GM18505 (cell line): ENCODE measurements at regions not wholly inside any gene's neighbourhood (a gene's known extent, or its start where the extent isn't known, plus 50 kb on each side); places are given as distances from the start of the nearest gene placed in this dataset.
"Not testable (repeated sequence)": the region's sequence is repeated elsewhere in the genome, so short reads cannot be mapped to it uniquely, and the experiment has no call there.

Experiments used
- ATAC-seq: cut with Tn5 transposase; IDR thresholded peaks from one replicate; pipeline ENCODE4 v1.9.1; 2021; ENCODE audit not compliant: unreplicated experiment
- POLR2A ChIP-seq: IDR thresholded peaks from 4 replicates; pipeline ENCODE4 v1.6.1; 2011; ENCODE audit warnings: borderline replicate concordance; ENCODE audit not compliant: insufficient read depth, insufficient read length; ENCODE audit errors: extremely low read depth

DNA sequence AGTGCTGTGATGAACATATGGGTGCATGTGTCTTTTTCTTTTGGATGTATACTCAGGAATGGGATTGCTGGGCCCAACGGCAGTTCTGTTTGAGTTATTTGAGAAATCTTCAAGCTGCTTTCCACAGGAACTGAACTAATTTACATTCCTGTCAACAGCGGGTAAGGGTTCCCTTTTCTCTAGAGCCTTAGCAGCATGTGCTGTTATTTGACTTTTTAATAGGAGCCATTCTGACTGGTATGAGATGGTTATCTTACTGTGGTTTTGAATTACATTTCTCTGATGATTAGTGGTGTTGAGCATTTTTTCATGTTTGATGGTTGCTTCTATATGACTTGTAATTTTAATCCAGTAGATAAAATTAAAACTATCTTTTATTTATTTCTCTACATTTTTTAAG lies 1168.6 kb upstream of the ALCAM start:
- no peak for ATAC-seq
- TF ChIP-seq POLR2A = no peak

DNA sequence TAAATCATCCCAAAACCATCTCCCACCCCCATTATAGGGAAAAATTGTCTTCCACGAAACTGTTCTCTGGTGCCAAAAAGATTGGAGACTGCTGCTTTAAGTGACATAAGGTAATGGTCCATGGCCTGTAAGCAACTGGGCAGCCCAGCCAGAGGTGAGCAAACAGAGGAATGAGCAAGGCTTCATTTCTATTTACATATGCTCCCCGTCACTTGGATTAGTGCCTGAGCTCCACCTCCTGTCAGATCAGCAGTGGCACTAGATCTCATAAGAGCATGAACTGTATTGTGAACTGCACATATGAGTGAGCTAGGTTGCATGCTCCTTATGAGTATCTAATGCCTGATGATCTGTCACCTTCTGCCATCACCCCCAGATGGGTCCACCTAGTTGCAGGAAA lies 1159.8 kb upstream of the ALCAM start:
- ATAC-seq = no peak
- TF ChIP-seq POLR2A = no peak

DNA sequence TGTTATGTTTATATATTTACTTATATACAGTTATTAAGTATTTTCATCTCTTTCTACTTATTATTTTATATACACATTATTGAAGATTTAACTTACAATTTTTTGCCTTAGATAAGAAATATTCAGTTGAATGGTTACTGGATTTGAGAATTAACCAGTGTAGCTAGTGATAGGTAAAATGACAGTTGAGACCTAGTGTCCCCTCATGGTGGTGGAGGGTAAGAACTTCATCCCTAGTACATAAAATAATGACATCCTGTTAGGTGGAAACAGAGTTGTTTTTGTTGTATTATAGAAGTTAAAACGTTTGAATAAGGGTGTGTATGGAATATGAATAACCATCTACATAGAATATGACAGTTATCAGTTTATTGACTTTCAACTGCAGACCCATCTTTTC lies 1152.4 kb upstream of the ALCAM start:
- no peak for TF ChIP-seq POLR2A
- no peak for ATAC-seq

DNA sequence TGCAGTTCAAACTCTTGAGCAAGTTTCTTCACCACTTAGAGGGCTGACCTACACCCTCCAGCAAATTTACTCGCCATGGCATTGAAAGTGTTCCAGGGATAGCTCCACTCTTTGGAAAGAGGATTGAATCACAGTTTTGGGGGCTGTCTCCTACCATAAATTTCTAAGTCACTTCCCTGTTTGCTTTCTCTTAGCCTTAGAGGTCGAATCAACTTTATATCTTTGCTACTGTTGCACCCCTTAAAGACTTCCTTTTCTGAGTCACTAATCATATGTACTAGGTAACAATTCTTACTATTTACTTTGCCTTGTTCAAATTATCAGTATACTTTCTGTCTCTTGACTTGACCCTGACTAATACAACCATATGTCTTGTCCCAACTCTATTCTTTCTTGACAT lies 1151.8 kb upstream of the ALCAM start:
- ATAC-seq = no peak
- TF ChIP-seq POLR2A = no peak

DNA sequence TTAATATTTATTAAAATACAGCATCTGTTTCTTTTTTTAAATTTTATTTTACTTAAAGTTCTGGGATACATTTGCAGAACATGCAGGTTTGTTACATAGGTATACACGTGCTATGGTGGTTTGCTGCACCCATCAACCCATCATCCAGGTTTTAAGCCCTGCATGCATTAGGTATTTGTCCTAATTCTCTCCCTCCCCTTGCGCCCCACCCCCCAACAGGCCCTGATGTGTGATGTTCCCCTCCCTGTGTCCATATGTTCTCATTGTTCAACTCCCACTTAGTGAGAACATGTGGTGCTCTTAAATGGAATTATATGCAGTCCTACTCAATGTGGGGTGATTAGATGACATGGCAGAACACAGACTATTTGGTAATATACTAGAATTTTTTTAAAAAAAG lies 1147.7 kb upstream of the ALCAM start:
- ATAC-seq = not testable (repeated sequence)

DNA sequence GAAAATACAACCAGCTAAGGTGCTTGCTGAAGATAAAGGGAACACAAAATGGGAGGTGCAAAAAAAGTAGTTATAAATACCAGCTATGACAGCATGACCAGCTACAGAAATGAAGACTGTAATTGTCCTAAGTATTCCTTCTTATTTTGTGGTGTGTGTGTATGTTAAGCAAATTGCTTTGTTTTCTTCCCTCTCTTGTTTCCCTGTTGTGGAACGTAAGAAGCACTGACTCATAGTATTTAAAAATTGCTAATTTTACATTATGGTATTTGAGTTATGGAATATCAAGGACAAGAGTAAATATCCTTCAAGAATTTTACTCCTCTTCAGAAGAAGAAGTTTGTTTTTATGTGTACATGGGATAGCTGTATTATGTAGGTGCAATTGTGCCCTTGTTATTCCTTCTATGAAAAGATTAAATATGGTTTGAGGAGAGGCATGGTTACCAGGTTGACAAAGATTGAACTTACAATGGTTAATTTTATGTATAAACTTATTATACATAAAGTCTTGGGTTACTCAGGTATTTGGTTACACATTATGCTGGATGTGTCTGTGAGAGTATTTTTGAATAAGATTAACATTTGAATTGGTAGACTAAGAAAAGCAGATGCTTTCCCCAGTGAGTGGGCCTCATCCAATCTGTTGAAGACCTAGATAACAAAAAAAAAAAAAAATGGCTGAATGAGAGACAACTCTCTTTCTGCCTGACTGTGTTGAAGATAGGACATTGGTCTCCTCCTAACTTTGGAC lies 1132.1 kb upstream of the ALCAM start:
- TF ChIP-seq POLR2A = no peak
- no peak for ATAC-seq

DNA sequence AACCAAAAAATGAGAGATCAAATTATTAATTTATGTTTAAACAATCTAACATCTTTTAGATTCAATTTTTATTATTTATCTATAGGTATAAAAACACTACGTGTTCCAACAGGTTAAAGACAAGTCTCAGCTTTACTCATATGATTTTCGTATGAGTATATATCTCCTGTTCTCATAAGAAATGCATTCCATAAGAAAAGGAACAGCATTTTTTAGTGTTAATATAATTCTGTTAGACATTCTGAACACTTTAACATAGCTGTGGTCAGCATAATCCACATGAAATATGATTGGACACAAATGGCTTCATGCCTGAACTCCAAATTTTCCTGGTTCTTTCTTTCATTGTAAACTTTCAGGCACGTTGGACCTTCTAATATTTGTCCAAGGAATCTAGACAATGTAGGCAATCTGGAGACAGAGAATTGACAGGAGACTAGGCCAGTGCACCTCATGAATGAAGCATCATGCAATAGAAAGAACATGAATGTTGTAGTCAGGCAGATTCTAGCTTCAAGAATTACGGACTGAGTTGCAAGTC lies 1122.0 kb upstream of the ALCAM start:
- no peak for TF ChIP-seq POLR2A
- ATAC-seq = no peak

DNA sequence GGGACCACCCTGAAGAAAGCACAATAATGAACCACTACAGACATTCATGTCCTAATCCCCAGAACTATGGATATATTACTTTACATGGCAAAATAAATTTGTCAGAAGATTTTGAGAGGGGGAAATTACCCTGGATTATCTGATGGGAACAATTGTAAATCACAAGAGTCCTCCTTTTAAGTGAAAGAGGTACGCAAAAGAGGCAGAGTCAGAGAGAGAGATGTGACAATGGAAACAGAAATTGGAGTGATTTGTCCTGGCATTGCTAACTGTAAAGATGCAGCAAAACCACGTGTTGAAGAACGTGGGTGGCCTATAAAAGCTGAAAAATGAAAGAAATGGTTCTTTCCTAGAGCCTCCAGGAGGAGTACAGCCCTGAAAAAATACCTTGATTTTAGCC lies 1121.4 kb upstream of the ALCAM start:
- no peak for TF ChIP-seq POLR2A

DNA sequence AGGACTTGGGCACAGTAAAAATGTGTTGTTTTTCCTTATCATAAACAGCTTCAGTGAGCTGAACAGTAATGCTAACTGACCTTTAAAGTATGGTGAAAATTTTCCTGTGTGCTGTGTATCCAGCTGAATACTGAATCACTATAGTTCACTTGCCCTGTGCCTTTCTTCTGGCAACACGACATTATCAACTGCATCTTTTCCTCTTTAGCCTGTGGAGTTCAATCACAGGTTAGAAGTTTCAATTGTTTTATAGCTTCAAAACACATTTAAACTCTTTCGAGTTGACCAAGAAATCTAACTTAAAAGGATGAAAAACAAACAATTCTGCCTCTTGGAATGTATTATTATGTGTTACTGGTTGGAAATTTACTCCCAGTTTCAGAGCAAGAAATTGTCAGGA lies 1120.7 kb upstream of the ALCAM start:
- TF ChIP-seq POLR2A = no peak
- no peak for ATAC-seq

More for the DNA sequence above, 1121.4 kb upstream of the ALCAM start:
- no peak for ATAC-seq

DNA sequence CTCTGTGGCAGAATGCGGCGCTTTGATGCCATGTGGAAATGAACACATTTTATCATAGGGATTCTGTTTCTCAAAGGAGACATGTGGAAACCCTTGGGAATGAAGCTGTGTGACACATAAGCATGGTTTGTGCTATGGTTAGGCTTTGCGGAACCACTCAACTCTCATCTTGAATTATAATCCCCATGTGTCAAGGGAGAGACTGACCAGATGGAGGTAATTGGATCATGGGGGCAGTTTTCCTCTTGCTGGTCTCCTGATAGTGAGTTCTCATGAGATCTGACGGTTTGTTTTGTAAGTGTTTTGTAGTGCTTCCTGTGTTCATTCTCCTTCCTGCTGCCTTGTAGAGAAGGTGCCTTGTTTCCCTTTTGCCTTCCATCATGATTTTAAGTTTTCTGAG lies 1109.2 kb upstream of the ALCAM start:
- TF ChIP-seq POLR2A = no peak
- ATAC-seq = no peak

DNA sequence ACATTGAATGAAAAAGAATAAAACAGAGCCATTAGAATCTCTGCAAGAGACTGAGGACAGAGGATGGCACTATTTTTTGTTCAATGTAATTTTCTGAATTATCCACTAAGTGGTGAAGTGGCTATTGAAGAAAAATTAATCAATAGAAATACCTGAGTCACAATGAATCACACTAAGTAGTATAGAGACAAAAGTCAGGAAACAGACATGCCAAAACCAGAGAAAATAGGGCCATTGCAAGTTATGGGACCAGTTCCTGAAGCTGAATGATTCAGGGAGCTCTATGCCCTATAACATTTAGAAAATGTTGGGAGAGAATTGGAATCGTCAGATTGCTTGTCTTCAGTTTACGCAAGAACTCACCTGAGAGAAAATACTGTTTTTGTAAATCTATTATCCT lies 1103.2 kb upstream of the ALCAM start:
- ATAC-seq = no peak
- no peak for TF ChIP-seq POLR2A

DNA sequence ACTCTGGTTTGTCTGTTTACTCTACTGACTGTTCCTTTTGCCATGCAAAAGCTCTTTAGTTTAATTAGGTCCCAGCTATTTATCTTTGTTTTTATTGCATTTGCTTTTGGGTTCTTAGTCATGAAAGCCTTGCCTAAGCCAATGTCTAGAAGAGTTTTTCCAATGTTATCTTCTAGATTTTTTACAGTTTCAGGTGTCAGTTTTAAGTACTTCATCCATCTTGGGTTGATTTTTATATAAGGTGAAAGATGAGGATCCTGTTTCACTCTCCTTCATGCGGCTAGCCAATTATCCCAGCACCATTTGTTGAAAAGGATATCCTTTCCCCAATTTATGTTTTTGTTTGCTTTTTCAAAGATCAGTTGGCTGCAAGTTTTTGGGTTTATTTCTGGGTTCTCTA lies 1100.5 kb upstream of the ALCAM start:
- ATAC-seq = not testable (repeated sequence)

DNA sequence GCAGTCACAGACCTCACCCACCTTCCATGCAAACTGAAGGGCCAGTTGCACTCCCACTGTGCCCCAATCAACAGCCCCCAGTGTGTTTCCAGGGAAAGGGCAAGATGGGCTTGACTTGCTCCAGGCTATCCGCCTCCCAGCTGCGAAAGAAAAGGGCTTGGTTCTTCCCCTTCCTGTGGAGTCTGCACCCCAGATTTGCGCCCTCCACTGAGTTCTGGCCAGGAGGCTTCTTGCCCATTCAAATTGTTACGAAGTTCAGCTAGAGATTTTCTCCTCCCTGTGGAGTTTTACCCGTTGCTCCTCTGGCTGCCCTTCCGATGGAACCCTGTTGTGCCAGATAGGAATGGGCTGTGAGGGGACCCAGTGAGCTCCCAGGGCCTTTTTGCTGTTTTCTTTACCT lies 1096.9 kb upstream of the ALCAM start:
- TF ChIP-seq POLR2A = no peak

DNA sequence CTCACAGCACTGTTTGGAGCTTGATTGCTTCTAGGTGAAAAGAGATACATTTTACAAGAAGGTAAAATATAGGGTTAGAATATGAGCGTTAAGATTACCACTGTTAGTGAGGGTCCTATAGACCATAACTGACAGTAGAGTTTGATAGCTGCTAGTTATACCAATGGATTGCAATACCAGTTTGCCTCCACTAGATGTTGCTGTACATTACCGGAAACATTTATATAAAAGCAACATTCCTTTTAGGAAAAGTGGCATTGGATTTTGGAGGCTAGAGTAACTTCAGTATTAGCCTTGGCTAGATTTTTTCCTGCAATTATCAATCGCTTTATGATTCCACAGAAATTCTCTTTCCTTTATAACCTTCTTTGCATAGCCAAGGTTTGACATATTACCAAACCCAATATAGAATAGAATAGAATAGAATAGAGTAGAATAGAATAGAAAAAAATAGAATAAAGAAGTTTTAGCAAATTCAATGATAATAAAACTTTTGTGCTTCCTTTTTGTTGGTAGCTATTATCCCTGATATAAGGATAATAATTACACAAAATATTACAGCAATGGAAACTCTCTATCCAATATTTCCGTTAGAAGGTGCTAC lies 1093.6 kb upstream of the ALCAM start:
- no peak for TF ChIP-seq POLR2A
- no peak for ATAC-seq

More for the DNA sequence above, 1096.9 kb upstream of the ALCAM start:
- no peak for ATAC-seq
